Thoracic aorta (tissue), 2 donors: ENCODE measurements at regions not wholly inside any gene's neighbourhood (a gene's known extent, or its start where the extent isn't known, plus 50 kb on each side); places are given as distances from the start of the nearest gene placed in this dataset.

Experiments used
- ATAC-seq: fragments of 150-250 bp; one replicate; pipeline ENCODE4 v1.8.0; 2017; ENCODE audit warnings: low read depth; ENCODE audit not compliant: insufficient number of reproducible peaks, low FRiP score
- DNase-seq: peaks from one replicate; pipeline ENCODE4 v3.0.0-alpha.2; 2020; ENCODE audit warnings: low spot score
- H3K27ac ChIP-seq, 2 donors: fragments of 200-600 bp; sonication (generic); 1 replicate in 1 of 2; 2 replicates in 1 of 2; pipeline ENCODE4 v1.5.1; 2016; ENCODE audit warnings: mild to moderate bottlenecking in 2 of 2, moderate library complexity in 2 of 2
- H3K27me3 ChIP-seq: fragments of 200-600 bp; sonication (generic); replicated peaks from 2 replicates; pipeline ENCODE4 v1.6.0; 2016; ENCODE audit warnings: mild to moderate bottlenecking; ENCODE audit not compliant: insufficient read depth
- H3K36me3 ChIP-seq: fragments of 200-600 bp; sonication (generic); one replicate; pipeline ENCODE4 v1.5.1; 2016
- H3K4me1 ChIP-seq, 2 donors: fragments of 200-600 bp; sonication (generic); 1 replicate in 1 of 2; 2 replicates in 1 of 2; pipeline versions ENCODE4 v1.5.1 to v1.6.0; 2016; ENCODE audit warnings: low read depth in 2 of 2, mild to moderate bottlenecking in 1 of 2; ENCODE audit not compliant: control insufficient read depth in 1 of 2
- H3K4me3 ChIP-seq: fragments of 200-600 bp; sonication (generic); 2 replicates; pipeline ENCODE4 v1.5.1; 2016; ENCODE audit warnings: mild to moderate bottlenecking
- H3K9me3 ChIP-seq: fragments of 200-600 bp; sonication (generic); 2 replicates; pipeline ENCODE4 v1.5.1; 2016
- CTCF ChIP-seq: fragments of 200-600 bp; sonication (generic); IDR thresholded peaks from one replicate; pipeline ENCODE4 v1.5.1; 2019; ENCODE audit warnings: antibody characterized with exemption

DNA sequence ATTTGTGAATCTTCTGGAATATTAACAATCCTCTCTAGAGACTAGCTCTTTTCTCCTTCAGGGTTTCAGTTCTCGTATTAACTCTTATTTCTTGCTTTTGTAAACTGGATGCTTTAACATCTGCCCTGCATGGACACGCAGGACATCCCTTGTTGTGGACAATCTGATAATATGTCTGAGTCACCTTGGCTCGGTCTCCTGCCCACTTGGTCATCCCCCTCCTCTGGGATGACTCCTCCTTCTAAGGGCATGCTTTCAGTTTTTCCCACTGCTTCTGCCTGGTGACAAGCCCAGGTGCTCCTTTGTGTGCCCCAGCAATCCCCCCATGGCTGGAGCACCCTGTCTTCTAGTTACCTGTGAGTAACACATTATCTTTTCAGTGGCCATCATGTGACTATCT is 460.5 kb downstream of the DSC3 start:
- Histone ChIP-seq H3K36me3 (no peaks in the 10 kb centered on the region), H3K9me3 (no peaks in the 10 kb centered on the region), H3K27ac (no peak overlapping the region), H3K27me3 (no peaks in the 10 kb centered on the region), H3K4me3 (no peak overlapping the region), H3K4me1 (no peaks in the 10 kb centered on the region)
- DNase-seq (no peak), ATAC-seq (no peak)
- TF ChIP-seq CTCF = no peak

GRCh38 chr18:30578707-30579106 is 463.8 kb downstream of the DSC3 start:
- Histone ChIP-seq H3K27ac (no peak overlapping the region), H3K4me1 (no peaks in the 10 kb centered on the region), H3K9me3 (no peaks in the 10 kb centered on the region), H3K4me3 (no peak overlapping the region), H3K36me3 (no peaks in the 10 kb centered on the region), H3K27me3 (no peaks in the 10 kb centered on the region)
- no peak for TF ChIP-seq CTCF
- ATAC-seq (no peak), DNase-seq (no peak)

- TF ChIP-seq CTCF = no peak
- H3K27ac ChIP-seq = no peak overlapping the region
Observed at GRCh38 chr18:30572214-30572613, 470.3 kb downstream of the DSC3 start.

GRCh38 chr18:30568333-30568732 is 474.2 kb downstream of the DSC3 start:
- Histone ChIP-seq H3K4me1 (no peaks in the 10 kb centered on the region), H3K9me3 (no peaks in the 10 kb centered on the region), H3K27ac (no peak overlapping the region), H3K36me3 (no peaks in the 10 kb centered on the region), H3K4me3 (no peak overlapping the region), H3K27me3 (no peaks in the 10 kb centered on the region)
- ATAC-seq (no peak), DNase-seq (no peak)
- TF ChIP-seq CTCF = no peak

More at GRCh38 chr18:30572214-30572613, 470.3 kb downstream of the DSC3 start:
- Histone ChIP-seq H3K4me3 (no peak overlapping the region), H3K27me3 (no peaks in the 10 kb centered on the region), H3K36me3 (no peaks in the 10 kb centered on the region), H3K9me3 (no peaks in the 10 kb centered on the region), H3K4me1 (no peaks in the 10 kb centered on the region)
- no peak for DNase-seq
- no peak for ATAC-seq

DNA sequence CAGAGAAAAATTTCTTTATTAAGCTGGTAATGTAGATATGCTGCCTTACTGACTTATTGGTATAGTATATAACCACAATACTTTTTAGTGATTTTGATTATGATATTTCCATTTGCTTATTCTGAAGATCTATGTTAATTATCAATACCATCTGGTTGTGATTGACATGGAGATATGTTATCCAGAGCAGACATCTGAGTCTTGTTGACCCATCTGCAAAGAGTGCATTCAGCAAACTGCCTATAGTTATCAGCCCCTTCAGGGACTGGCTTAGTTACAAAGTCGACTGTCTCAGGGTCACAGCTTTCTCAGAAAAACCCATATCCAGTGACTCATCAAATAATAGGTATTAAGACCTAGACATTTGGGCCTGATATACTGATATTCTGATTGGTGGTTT is 475.7 kb downstream of the DSC3 start:
- TF ChIP-seq CTCF = no peak
- H3K4me1 ChIP-seq = no peaks in the 10 kb centered on the region

More for the DNA sequence above, 475.7 kb downstream of the DSC3 start:
- H3K9me3 ChIP-seq = no peaks in the 10 kb centered on the region
- H3K27ac ChIP-seq = no peak overlapping the region
- no peak for ATAC-seq
- no peak for DNase-seq
- H3K4me3 ChIP-seq = no peak overlapping the region
- no peaks in the 10 kb centered on the region for H3K36me3 ChIP-seq
- no peaks in the 10 kb centered on the region for H3K27me3 ChIP-seq
